ENCODE measurements at regions not wholly inside any gene's neighbourhood (a gene's known extent, or its start where the extent isn't known, plus 50 kb on each side); places are given as distances from the start of the nearest gene placed in this dataset.

DNA sequence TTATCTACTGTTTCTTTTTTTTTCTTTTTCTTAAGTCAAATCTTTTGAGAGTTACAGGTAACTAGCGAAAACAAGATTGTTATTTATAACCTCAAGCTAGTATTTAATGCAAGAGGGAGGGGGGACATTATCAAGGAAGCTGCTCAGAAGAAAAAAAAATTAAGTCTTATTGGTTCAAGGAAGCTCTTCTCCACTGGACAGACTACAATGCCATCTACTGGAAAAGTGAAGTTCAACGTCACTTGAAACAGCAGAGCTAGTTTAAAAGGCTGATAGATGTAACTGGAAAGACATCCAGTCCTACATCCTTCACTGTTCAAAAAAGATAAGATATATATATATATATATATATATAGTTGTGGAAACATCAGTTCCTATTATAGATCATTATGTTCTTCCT is 418.0 kb upstream of the PSMD7 start:
- no peak for DNase-seq

DNA sequence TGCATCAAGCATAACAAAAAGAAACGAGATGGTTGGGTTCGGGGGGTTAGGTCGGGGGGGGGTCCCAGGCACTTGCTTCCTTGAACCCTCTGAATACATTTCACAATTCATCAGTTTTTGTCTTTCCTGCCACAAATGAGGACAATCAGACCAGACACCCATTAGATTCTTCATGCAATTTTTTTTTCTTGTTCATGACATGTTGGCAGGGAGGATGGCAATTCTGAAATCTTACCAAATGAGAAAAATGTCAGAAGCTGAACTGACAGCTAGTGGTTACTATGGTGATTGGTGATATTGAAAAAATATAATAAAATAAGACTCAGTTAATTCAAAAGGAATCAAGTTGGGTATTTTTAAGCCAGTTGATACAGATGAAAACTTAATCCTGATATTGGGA is 419.5 kb upstream of the PSMD7 start:
- DNase-seq: no peak

DNA sequence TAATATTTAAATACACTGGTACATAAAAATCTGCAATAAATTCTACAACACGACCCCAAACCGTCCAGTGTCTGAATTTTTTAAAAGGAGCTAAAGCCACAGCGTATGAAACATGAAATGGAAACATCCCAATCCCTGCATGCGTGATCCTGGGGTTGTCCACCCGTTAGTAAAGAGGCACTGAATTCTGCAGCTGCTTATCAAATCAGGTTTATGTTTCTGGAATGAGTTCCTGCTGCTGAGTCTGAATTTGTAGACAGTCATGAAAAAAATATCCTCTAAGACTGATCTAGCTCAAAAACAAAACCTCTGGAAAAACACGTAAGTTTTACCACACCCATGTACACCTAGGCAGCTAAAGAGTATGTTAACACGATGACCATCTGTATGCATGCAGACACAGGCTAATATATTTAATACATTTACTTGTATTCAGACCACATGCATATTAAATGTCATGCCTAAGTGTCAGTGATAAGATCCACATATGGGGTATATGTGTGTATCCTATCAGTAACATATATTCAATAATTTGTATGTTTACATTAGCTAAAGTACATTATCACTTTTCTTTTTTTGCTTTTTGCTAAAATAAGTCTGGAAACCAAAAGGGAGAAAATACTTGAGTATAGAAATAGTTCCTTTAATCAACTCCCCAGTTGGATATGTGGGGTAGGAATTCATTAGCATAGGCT is 420.5 kb upstream of the PSMD7 start:
- DNase-seq: no peak

GRCh38 chr16:73874324-73874723 is 422.3 kb upstream of the PSMD7 start:
- DNase-seq: no peak

GRCh38 chr16:73873643-73874042 is 423.0 kb upstream of the PSMD7 start:
- DNase-seq: no peak

DNA sequence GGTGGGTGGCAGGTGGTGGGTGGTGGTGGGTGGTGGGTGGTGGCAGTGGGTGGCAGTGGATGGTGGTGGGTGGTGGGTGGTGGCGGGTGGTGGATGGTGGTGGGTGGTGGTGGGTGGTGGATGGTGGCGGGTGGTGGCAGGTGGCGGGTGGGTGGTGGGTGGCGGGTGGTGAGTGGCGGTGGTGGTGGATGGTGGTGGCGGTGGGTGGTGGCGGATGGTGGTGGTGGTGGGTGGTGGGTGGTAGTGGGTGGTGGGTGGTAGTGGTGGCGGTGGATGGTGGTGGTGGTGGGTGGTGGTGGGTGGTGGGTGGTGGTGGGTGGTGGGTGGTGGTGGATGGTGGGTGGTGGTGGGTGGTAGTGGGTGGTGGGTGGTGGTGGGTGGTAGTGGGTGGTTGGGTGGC is 423.8 kb upstream of the PSMD7 start:
- DNase-seq: no peak

DNA sequence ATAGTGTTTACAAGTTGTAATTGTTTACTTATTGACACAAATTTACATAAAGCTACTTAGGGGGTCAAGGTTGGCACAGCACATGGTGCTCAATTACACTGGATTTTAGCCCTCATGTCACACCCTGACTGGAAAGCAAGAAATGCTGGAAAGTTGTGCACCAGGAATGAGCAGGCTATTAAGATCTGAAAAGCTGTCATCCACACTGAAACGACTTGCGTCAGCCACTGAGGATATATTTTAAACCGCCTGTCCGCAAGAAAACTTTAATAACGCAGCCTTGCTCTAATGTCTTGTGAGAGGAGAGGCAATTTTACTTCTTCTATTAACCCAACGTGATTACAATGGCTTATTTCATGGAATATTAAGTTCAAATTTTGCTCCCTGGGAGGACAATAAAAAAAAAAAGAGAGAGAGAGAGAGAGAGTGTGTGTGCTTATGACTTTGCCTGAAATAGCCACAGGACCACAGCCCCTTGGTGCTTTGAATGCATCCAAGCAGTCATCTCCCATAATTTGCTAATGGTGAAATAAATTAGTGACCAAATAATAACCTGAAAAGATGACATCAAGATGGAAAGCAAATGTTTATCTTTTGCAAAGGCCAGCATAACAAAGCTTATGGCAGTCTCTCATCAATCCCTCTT is 425.4 kb upstream of the PSMD7 start:
- DNase-seq: no peak

- no peak for DNase-seq
These were observed 427.5 kb upstream of the PSMD7 start for GRCh38 chr16:73869126-73869525.

DNA sequence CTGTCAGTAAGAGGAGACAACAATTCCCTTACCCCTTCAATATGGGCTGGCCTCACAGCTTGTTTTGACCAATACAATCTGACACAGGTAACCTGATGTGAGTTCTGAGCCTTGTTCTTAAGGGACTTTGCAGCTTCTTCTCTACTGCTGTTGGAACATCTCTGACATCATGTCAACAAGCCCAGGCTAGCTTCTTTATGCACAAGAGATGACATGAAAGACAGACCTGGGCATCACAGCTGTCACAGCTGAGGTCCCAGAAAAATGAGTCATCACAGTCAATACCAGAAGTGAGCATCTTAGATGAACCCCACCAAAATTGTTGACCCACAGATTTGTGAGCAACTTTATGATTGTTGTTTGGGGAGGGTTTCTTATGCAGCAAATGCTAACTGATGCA is 431.7 kb upstream of the PSMD7 start:
- no peak for DNase-seq

DNA sequence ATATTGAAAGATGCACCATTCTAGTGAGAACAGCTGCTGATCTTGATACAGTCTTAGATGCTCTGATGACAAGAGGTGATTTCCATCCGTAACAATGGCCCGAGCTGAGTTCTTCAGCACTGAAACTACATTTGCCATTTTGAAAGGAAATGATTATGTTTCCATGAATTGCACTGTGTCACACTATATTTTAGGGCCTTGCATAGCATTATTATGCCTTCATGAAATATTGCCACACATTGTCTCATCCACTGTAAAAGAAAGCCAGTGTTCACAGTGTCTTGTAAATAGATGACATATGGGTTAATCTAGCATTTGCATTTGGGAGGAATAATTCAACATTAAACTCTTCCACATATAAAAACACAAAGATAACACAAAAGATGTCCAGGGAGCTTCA is 438.3 kb upstream of the PSMD7 start:
- DNase-seq: no peak

DNA sequence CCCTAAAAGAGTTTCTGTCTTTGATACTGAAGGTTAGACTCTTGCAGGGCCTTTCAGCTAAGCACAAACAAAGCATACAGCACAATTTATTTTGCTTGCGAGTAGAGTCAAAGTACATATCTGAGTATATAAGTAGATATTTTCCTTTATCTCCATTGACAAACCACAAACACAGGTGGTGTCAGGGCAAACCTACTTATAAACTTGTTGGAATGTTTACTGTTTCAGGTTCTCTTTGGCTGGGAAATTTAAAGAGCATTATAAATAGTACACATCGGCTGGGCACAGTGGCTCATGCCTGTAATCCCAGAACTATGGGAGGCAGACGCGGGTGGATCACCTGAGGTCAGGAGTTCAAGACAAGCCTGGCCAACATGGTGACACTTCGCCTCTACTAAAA is 442.6 kb upstream of the PSMD7 start:
- no peak for DNase-seq

DNA sequence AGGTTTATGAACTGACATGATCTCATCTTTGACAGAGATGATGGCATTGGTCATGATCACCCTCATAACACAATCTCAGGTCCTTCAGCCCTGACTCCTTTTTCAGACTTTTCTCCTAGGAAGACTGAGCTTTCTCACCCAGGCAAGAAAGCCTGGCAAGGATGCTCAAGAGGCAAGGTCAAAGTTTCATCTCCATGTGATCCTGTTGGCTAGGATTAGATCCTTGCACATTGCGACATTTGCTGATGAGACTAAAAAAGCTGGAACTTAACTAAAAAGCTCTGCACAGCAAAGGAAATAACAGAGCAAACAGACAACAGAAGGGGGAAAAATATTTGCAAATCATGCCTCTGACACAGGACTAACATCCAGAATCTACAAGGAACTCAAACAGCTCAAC is 444.1 kb upstream of the PSMD7 start:
- DNase-seq: no peak

DNA sequence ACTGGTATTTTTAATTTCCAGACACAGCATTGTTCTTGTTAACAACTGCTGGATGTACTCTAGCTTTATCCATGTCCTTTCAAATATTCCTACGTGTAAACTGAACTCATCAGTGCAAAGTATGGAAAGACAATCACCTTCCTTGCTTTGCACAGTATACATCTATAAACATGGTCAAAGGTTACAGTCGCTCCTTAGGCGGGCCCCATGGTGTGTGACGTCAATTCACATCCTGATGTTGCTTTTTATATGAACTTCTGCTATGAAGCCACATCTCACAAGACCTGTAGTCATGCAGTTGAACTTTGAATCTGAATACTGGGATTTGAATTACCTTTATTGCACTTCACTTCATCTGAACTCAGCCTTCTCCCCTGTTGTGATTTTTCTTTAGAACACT is 447.6 kb upstream of the PSMD7 start:
- no peak for DNase-seq

DNA sequence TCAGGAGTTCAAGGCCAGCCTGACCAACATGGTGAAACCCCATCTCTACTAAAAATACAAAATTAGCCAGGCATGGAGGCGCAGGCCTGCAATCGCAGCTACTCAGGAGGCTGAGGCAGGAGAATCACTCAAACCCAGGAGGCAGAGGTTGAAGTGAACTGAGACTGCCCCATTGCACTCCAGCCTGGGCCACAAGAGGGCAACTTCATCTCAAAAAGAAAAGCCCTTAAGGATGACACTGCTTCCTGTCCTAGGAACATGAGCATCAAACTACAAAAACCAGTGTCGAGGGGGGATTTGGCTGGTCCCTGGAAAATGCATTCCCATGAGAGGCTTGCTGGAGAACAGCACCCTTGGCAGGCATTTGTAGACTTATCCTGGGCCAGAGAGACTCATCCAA is 449.5 kb upstream of the PSMD7 start:
- DNase-seq: no peak

- no peak for DNase-seq
These were observed 450.3 kb upstream of the PSMD7 start for GRCh38 chr16:73846356-73846755.

DNA sequence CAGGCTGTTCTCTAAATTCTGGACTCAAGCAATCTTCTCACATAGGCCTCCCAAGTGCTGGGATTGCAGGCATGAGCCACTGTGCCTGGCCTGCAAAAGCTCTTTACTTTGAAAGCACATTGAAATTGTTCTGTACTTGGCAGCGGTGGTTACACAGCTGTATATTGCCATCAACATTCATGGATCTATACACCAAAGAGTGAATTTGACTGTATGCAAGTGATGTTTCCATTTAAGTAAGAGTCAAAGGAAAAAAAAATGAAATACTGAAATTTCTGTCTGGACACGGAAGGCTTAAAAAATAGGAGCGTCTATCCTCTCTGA is 450.6 kb upstream of the PSMD7 start:
- no peak for DNase-seq

DNA sequence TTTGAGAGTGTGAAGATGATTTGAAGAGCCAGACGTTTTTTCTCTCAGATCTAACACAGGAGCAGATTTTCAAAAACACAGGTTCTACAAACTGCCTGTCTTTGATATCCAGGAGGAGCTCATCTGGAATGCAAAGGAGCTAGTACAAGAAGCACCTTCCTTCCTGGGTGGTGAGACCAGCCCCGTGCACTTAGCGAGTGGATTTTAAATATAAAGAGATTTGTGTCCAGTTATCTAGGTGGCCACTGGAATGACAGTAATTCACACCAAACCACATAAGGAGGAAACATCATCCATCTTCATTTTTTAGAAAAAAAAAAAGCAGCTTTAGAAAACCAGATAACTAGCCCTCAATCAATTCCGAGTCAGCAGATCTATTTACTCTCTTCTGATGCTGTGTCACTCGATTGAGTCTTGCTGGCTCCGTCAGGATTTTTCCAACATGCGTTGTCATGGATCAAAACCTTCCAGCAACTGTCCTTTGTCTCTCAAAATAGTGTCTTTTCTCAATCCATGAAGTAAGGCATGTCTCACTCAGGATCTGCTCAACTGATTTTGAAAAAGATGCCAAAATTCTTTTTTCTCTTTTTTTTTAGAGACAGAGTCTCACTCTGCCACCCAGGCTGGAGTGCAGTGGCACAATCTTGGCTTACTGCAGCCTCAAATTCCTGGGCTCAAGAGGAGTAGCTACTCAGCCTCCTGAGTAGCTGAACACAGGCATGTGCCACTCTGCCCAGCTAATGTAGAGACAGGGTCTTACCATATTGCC is 451.2 kb upstream of the PSMD7 start:
- DNase-seq: no peak

DNA sequence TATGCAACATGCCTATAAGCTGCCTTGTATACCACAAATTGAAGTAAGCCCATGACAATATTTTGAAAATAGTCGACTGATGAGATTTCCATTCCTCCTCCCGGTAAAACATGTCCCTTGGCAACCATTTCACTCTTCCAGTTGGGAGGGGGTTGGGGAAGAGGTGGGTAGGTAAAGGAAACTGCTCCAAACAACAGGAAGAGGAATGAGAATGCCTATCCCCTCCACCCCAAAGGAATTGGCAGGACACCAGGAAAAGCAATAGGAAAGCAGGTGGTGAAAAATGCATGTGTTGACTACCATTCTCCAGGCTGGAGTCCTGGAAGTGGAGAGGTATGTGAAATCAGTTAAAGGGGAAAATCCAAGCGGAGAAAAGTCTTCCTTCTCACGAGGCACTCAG is 455.9 kb upstream of the PSMD7 start:
- DNase-seq: no peak

- no peak for DNase-seq
These were observed 465.4 kb upstream of the PSMD7 start for GRCh38 chr16:73831220-73831619.

GRCh38 chr16:73823205-73823849 is 473.3 kb upstream of the PSMD7 start:
- no peak for DNase-seq

- DNase-seq: no peak
These were observed 478.9 kb upstream of the PSMD7 start for GRCh38 chr16:73817526-73818324.

GRCh38 chr16:73813527-73813926 is 483.1 kb upstream of the PSMD7 start:
- no peak for DNase-seq

DNA sequence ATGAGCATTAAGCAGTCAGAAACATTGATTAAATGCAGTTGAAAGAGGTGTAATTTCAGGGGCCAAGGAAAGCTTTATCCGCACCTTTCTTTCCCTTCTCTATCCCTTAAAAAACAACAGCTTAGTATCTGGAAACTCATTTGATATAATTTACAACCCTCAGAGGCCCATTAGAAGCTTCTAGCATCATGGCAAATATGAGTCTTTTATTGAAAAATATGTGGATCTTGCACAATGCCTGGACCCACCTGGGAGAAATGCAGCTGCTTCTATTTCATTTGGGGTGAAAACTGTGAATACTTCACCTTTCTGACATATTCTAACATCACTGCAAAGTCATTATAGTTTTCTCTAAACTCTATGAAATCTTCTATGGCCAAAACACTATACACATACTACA is 492.2 kb upstream of the PSMD7 start:
- no peak for DNase-seq
